ENCODE measurements at regions not wholly inside any gene's neighbourhood (a gene's known extent, or its start where the extent isn't known, plus 50 kb on each side); places are given as distances from the start of the nearest gene placed in this dataset.

- TF ChIP-seq RNF219 (CRISPR knock-in tag; IDR thresholded peaks at IDR 0.05) (no peak), NFIC (IDR thresholded peaks at IDR 0.05; ENCODE audit: low read length) (no peak), SYNCRIP (IDR thresholded peaks at IDR 0.05; ENCODE audit: insufficient read depth, low read depth, low read length) (no peak), ZNF580 (CRISPR knock-in tag; IDR thresholded peaks at IDR 0.05; ENCODE audit: borderline replicate concordance, low read depth) (no peak), ZNF713 (CRISPR knock-in tag; IDR thresholded peaks at IDR 0.05) (no peak), FOXP1 (IDR thresholded peaks at IDR 0.05) (no peak), FOXP1 (CRISPR knock-in tag; IDR thresholded peaks at IDR 0.05) (no peak)
These were observed 76.7 kb upstream of the MARCHF10 start (continued) for GRCh38 chr17:62884781-62885180.

- Histone ChIP-seq H3K4me2 (ENCODE audit: low read depth, low read length) (no peak overlapping the region), H3K4me3 (replicated peaks in 1 of 3; ENCODE audit: insufficient read depth in 1 of 3, low read depth in 2 of 3, low read length in 3 of 3) (no peak overlapping the region), H3K79me2 (ENCODE audit: insufficient read depth, low read length) (no peaks in the 10 kb centered on the region), H3K27me3 (ENCODE audit: control insufficient read depth in 1 of 2, insufficient read depth in 2 of 2, low read length in 2 of 2) (no peaks in the 10 kb centered on the region; a peak in 1 of 5 replicates), H3K9ac (ENCODE audit: insufficient read depth, low read depth, low read length) (no peak overlapping the region), H2AFZ (ENCODE audit: low read length) (no peak overlapping the region), H3K27ac (ENCODE audit: extremely low read length, insufficient read depth, low read length) (no peak overlapping the region), H4K20me1 (ENCODE audit: insufficient read depth, low read length) (no peaks in the 10 kb centered on the region), H3K36me3 (replicated peaks in 1 of 2; ENCODE audit: control insufficient read depth in 1 of 2, insufficient read depth in 2 of 2, low read length in 2 of 2) (no peaks in the 10 kb centered on the region), H3K9me3 (ENCODE audit: low read length) (no peaks in the 10 kb centered on the region), H3K4me1 (ENCODE audit: insufficient read depth, low read length) (no peaks in the 10 kb centered on the region)
- FAIRE-seq (no peak), DNase-seq (ENCODE audit: low spot score) (no peak), ATAC-seq (no peak)
- WGBS (ENCODE audit: low lambda C conversion rate) = 7% methylated on average over 4 of the region's 4 CpGs
- POLR2A ChIA-PET = no interaction called here
- CTCF ChIA-PET (ENCODE audit: low intra/inter-chr PET ratio, low total read pairs) = no interaction called here
- intact Hi-C loops (cut with micrococcal nuclease; ENCODE audit: unreplicated experiment) = no loop called here
- in situ Hi-C loops (cut with HindIII; ENCODE audit: extremely low pct_ligation_motif_present, low pct_unique_long_range_greater_than_20kb) = no loop called here
- no TSS peak for BruUV-seq (replicated peaks)
- TF ChIP-seq ZNF501 (CRISPR knock-in tag; IDR thresholded peaks at IDR 0.05) = no peak
- TF ChIP-seq ZBTB33 (CRISPR knock-in tag; IDR thresholded peaks at IDR 0.05) = no peak
- TF ChIP-seq CEBPB (IDR thresholded peaks at IDR 0.05; ENCODE audit: borderline replicate concordance, low read depth, low read length) = no peak
- TF ChIP-seq IKZF5 (CRISPR knock-in tag; IDR thresholded peaks at IDR 0.05) = no peak
- TF ChIP-seq NFAT5 (CRISPR knock-in tag; IDR thresholded peaks at IDR 0.05) = no peak
- no peak for TF ChIP-seq ZNF337 (CRISPR knock-in tag; IDR thresholded peaks at IDR 0.05; ENCODE audit: borderline replicate concordance, low read depth)
- no peak for TF ChIP-seq KLF13 (CRISPR knock-in tag; IDR thresholded peaks at IDR 0.05)
These were observed 74.8 kb upstream of the MARCHF10 start for GRCh38 chr17:62882878-62883277.
